Prostate gland (tissue), 2 donors: ENCODE measurements at regions not wholly inside any gene's neighbourhood (a gene's known extent, or its start where the extent isn't known, plus 50 kb on each side); places are given as distances from the start of the nearest gene placed in this dataset.

Experiments used
- POLR2AphosphoS5 ChIP-seq: sonication (generic); formaldehyde crosslinking; IDR thresholded peaks from one replicate; pipeline ENCODE4 v1.6.1; 2017; ENCODE audit warnings: antibody characterized with exemption
- TF ChIP-seq, protein P1 (sequence below), 4 experiments: fragments of 200-600 bp in 2 of 4; fragments of 450-650 bp in 2 of 4; sonication (generic) in 2 of 4; IDR thresholded peaks; 1 replicate in 3 of 4; 2 replicates in 1 of 4; pipeline ENCODE4 v1.5.1; 2016 to 2019; ENCODE audit warnings: antibody characterized with exemption in 4 of 4, mild to moderate bottlenecking in 2 of 4, moderate library complexity in 2 of 4

DNA sequence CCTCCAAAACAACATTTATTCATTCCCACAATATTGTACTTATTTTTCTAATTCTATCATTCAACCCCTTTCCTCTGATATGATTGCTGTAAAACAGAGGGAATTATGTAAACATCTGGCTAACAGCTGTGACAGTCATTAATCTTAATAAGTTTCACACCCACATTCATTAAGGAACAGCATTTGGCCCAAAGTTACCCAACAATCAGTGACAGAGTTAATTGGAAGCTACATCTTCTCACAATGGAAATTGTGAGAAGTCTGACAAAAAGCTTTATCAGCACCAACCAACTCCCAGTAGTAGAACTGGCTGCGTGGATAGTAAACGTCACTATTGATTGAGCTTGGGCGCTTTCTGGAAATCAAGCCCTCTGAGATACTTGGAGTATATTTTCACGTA lies 165.8 kb upstream of the SLC24A5 start:
- TF ChIP-seq, protein P1, sequence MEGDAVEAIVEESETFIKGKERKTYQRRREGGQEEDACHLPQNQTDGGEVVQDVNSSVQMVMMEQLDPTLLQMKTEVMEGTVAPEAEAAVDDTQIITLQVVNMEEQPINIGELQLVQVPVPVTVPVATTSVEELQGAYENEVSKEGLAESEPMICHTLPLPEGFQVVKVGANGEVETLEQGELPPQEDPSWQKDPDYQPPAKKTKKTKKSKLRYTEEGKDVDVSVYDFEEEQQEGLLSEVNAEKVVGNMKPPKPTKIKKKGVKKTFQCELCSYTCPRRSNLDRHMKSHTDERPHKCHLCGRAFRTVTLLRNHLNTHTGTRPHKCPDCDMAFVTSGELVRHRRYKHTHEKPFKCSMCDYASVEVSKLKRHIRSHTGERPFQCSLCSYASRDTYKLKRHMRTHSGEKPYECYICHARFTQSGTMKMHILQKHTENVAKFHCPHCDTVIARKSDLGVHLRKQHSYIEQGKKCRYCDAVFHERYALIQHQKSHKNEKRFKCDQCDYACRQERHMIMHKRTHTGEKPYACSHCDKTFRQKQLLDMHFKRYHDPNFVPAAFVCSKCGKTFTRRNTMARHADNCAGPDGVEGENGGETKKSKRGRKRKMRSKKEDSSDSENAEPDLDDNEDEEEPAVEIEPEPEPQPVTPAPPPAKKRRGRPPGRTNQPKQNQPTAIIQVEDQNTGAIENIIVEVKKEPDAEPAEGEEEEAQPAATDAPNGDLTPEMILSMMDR (IDR thresholded peaks at IDR 0.05): no peak
- TF ChIP-seq POLR2AphosphoS5: no peak
